Loucy (cell line): ENCODE measurements at regions not wholly inside any gene's neighbourhood (a gene's known extent, or its start where the extent isn't known, plus 50 kb on each side); places are given as distances from the start of the nearest gene placed in this dataset.

ENCODE experiments used
- EZH2phosphoT487 ChIP-seq: fragments of 200-600 bp; IDR thresholded peaks from 2 replicates; pipeline ENCODE4 v1.6.1; 2018; ENCODE audit warnings: antibody characterized with exemption, mild to moderate bottlenecking, moderate library complexity, borderline replicate concordance
- TF ChIP-seq, protein P1 (sequence below): fragments of 200-600 bp; sonication (generic); conservative IDR thresholded peaks from 2 replicates; pipeline ENCODE4 v1.5.1; 2014; ENCODE audit warnings: mild to moderate bottlenecking, antibody characterized with exemption, low read length

DNA sequence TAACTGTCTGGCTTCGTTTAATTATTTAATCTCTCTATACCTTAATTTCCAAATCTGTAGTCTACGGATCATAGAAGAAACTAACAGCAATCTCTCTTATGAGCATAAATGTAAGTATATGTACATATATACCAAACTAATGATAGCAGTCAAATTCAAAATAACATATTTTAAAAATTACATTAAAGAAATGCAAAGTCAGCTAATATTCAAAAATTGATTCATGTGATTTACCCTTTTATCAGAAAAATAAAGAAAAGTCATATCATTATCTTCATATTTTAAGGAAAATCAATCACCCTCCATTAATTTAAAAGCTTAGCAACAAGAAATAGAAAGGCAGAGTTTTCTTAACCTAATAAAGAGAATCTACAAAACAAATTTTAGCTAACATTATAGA, 575.9 kb downstream of the IRS1 start:
- TF ChIP-seq, protein P1, sequence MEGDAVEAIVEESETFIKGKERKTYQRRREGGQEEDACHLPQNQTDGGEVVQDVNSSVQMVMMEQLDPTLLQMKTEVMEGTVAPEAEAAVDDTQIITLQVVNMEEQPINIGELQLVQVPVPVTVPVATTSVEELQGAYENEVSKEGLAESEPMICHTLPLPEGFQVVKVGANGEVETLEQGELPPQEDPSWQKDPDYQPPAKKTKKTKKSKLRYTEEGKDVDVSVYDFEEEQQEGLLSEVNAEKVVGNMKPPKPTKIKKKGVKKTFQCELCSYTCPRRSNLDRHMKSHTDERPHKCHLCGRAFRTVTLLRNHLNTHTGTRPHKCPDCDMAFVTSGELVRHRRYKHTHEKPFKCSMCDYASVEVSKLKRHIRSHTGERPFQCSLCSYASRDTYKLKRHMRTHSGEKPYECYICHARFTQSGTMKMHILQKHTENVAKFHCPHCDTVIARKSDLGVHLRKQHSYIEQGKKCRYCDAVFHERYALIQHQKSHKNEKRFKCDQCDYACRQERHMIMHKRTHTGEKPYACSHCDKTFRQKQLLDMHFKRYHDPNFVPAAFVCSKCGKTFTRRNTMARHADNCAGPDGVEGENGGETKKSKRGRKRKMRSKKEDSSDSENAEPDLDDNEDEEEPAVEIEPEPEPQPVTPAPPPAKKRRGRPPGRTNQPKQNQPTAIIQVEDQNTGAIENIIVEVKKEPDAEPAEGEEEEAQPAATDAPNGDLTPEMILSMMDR, result no peak
- no peak for TF ChIP-seq EZH2phosphoT487
